Activated CD8-positive, alpha-beta memory T cell treated with anti-CD3 and anti-CD28 coated beads, Interleukin-2, amount 50 U/mL, for 48 hours (primary cell): ENCODE measurements at regions not wholly inside any gene's neighbourhood (a gene's known extent, or its start where the extent isn't known, plus 50 kb on each side); places are given as distances from the start of the nearest gene placed in this dataset.
"Not testable (repeated sequence)": the region's sequence is repeated elsewhere in the genome, so short reads cannot be mapped to it uniquely, and the experiment has no call there.

Experiments used
- DNase-seq: peaks from one replicate; pipeline ENCODE4 v3.0.0-alpha.2; 2020

GRCh38 chr6:147674794-147675193, 166.3 kb downstream of the SAMD5 start:
- DNase-seq: no peak

- DNase-seq: no peak
Observed at GRCh38 chr6:147675281-147675680, 166.8 kb downstream of the SAMD5 start.

DNA sequence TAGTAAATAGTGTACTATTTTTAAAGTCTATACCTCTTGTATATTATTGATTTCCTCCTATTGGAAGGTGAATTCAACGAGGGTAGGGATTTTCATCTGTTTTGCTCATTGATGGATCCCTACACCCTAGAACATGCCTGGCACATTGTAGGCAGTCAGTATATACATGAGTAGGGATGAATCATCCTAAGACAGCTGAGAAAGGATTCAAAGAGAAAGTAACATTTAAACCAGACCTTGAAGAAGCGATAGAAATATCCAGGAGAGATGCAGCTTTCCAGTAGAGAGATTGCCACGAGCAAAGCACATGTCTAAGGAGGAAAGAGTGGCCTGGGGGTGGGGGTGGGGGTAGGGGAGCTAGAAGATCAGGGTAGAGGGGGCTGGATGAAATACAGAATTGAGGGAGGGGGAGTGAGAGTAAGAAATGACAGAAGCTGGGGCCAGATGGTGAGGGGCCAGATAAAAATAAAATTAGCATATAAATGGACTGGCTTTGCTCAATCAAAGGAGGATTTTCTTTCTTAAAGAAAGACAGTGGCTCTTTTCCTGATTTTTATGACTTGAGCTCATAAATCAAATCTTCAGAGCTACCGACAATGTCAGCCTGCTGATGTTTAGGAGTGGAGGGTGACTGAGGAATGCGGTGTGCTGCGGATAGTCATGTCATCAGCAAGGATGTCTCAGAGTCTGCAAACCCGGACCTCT, 168.2 kb downstream of the SAMD5 start:
- DNase-seq: no peak

DNA sequence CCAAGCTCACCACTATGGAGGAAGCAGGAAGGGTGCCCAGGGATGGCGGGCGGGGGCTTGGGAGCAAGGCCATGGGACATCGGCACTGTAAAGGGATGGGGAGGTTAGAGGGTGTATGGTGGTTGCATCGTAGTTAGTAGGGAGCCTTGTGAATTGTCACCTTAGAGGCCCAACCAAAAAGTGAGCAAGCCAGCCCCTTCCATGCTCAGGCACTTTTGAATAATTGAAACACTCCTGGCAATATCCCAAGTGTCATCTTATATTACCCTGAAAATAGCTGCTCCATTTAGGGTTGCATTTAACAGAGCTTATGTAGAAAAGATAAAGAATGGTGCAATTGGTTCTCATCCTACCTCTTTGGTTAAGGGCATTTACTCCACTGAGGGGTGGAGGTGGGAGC, 169.2 kb downstream of the SAMD5 start:
- no peak for DNase-seq

DNA sequence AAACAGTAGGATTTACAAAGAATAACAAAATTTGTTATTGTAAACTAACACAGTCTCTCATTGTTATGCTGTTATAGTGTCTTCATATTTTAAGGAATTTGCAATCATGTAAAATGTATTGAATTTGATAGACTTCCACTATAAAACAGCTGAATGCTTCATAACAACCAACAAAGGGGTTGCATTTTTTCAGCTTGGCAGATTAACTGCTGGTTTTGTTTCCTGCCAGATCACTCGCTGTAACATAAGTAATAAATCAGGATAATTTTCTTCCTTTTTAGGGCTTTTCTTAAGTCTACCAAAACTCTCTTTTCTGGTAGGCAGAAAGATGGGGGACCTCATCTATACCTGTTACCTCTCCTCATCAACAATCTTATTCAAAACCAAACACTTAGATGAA, 169.8 kb downstream of the SAMD5 start:
- DNase-seq: no peak

DNA sequence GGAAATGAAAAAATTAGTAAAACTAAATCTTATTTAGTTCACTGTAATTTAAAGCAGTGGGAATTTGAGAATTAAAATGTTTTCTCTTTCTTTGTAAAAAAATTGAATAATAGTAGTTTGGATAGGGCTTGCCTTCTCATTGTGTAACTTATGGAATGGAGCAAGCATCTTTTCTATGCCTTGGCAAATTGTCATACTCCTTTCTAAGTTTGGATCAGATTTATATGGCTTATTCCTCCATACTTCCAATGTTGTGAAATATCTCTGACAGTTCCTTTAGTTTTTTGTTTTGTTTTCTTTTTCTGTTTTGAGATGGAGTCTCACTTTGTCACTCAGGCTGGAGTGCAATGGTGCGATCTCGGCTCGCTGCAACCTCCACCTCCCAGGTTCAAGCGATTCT, 176.4 kb downstream of the SAMD5 start:
- no peak for DNase-seq

- DNase-seq: no peak
Observed at GRCh38 chr6:147689398-147689797, 180.9 kb downstream of the SAMD5 start.

- no peak for DNase-seq
Observed at GRCh38 chr6:147691446-147691845, 183.0 kb downstream of the SAMD5 start.

DNA sequence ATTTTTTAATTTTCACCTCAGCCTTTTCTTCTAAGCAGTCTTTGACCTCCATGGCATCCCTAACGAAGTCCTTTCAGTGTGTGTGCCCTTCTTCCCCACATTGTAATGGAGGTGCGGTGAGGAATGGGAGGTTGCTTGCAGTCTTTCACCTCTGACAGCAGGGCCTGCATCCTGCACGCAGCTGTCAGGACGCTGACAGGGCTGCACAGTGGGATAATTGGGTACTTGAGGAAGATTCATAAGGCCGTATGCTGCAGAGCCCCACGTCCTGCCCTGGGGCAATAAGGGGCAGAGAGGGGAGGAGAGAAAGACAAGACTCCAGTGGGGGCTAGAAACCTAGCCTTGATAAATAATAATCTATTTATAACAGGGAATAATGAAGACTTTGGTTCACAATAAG, 184.7 kb downstream of the SAMD5 start:
- DNase-seq: no peak

DNA sequence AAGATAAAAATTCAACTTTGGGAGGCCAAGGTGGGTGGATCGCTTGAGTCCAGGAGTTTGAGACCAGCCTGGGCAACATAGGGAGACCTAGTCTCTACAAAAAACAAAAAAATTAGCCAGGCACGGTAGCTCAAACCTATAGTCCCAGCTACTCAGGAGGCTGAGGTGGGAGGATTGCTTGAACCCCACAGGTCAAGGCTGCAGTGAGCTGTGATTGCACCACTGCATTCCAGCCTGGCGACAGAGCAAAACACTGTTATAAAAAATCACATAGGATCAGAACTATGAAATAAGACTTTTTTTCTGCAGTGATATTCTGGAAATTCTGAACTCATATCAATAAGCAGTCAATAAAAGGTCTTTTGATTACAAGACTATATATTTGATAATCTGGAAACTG, 186.1 kb downstream of the SAMD5 start:
- not testable (repeated sequence) for DNase-seq

- no peak for DNase-seq
Observed at GRCh38 chr6:147695819-147696218, 187.3 kb downstream of the SAMD5 start.

GRCh38 chr6:147699140-147699539, 190.7 kb downstream of the SAMD5 start:
- DNase-seq: no peak

DNA sequence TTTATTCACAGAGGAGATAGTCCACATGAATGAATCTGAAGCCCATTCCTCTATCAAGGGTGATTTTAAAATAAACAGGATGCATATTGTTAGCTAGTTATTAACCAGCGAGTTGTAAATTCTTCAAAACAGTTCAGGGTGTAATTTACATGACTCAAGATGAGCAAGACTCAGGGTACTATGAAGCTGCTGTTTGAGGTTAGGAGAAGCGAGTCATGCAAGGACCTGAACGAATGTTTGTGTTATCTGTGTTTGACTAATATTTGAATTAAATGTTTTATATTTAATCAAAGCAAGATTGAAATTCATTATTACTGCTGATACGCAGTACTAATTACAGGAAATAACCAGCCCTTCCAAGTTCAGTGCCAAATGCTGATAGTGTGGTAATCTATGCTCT, 191.1 kb downstream of the SAMD5 start:
- no peak for DNase-seq

DNA sequence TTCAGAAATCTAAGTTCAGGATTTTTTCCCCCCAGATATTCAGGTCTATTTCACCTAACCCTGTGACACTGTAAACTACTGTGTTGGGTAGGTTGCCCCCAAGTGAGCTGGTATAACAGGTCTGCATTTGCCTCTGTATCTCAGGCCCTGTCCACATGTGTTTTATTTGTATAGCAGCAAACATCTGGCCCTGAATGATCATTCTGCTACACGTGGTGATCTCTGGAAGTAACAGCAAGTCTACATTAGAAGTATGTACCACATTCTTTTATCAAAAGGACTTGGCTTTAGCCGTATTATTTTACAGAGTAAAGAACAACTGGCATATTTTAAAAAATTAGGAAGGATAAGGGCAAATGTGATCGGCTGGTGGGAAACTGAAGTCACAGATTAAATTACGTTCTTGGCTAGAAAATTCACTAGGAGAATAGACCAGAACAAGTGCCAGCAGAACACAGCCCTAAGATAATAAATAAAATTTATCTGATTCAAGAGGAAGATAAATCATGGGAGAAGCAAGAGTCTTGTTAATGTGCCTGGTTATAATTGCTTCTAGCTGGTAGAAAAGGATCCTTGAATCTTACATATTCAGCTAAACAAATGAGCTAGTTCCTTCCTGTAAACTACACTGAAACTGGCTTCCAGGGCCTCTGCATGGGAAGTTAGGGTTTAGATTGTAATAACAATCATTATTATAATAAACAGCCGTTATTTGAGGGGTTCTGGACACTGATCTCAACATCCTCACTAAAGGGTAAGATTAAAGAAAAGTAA, 192.1 kb downstream of the SAMD5 start:
- DNase-seq: no peak

- DNase-seq: no peak
Observed at GRCh38 chr6:147704691-147705090, 196.2 kb downstream of the SAMD5 start.

- DNase-seq: no peak
Observed at GRCh38 chr6:147707524-147707923, 199.0 kb downstream of the SAMD5 start.

- no peak for DNase-seq
Observed at GRCh38 chr6:147708170-147708569, 199.7 kb downstream of the SAMD5 start.

DNA sequence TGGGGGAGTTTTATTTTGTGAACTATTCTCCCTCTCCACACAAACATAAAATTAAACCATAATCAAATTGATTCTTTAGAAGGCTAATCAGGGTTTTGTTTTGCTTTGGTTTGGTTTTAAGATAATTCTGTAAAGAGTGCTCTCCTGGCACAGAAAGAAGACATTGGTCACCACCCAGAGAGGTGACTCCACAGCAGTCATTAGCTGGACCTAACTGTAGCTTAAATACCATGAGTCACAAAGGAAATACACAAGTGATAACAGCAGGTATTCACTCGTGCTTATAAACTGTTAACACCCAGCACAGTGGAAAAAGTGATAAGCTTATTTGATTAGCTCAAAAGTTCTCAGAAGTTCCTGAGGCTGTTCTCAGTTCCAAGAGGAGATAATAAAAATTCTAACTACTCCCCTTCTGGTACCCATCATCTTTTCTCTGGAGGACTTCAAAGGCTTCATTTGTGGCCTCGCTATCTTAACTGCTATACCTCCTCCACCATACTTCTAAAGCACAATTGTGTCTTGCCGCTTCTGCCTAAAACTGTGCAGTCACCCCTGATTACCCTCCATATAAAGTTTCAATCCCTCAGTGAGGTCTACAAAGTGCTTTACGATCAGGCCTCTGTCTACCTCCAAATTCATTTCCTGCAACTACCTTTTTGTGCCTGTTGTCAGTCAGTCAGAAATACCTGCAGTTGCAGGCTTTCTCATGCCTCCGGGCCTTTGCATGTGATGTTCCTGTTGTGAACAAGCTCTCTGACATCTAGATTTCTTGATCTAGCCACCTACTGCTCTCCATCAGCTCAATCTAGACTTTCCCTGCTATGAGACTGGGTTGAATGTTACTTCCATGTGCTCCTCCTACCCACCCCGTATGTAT, 201.1 kb downstream of the SAMD5 start:
- DNase-seq: no peak

GRCh38 chr6:147710890-147711289, 202.4 kb downstream of the SAMD5 start:
- no peak for DNase-seq

GRCh38 chr6:147711476-147711875, 203.0 kb downstream of the SAMD5 start:
- no peak for DNase-seq

DNA sequence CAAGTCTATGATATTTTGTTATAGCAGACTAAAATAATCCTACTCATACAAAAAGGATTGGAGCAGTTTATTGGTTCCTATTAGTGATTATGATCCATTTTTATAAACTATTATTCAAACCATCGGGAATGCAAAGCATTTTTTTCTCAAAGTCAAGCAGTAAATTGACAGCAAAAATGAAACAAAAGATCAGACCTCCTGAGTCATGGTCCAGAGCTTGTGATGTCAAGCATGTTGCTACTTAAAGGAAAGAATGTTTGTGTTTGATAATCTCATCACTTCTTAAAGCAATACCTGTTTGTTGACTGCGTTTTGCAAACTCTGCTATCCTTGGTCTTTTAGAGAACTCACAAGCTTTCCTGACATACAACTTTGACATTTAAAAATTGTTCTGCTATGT, 204.4 kb downstream of the SAMD5 start:
- no peak for DNase-seq

GRCh38 chr6:147715035-147715434, 206.5 kb downstream of the SAMD5 start:
- no peak for DNase-seq

GRCh38 chr6:147716434-147716833, 207.9 kb downstream of the SAMD5 start:
- DNase-seq: no peak

DNA sequence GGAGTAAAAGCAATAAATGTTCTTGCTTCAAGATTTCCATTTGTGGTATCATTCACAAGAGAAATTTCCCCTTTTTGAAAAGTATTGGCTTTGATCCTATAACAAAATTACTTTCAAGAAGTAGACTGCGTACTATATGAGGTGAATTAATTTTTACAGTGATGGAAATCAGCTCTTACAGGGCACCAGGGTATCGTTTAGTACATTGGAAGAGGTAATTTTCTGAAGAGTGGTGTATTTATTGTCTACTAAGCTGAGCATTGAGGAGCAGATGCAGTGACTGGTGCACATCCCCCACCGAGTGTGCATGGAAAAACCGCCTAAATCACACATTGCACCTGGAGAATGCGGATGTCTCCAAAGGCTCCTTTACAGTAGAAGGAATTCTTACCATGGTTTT, 209.5 kb downstream of the SAMD5 start:
- DNase-seq: no peak
